Transverse colon (tissue), 4 donors: ENCODE measurements at regions not wholly inside any gene's neighbourhood (a gene's known extent, or its start where the extent isn't known, plus 50 kb on each side); places are given as distances from the start of the nearest gene placed in this dataset.

Source experiments
- DNase-seq: peaks from one replicate; pipeline ENCODE4 v3.0.0-alpha.2; 2019
- H3K27ac ChIP-seq, 4 donors: fragments of 200-600 bp; sonication (generic); 2 replicates each; pipeline ENCODE4 v1.5.1; 2016 to 2018; ENCODE audit warnings: inconsistent platforms in 4 of 4
- H3K27me3 ChIP-seq: fragments of 200-600 bp; sonication (generic); 2 replicates; pipeline ENCODE4 v1.5.1; 2017; ENCODE audit warnings: inconsistent platforms
- H3K36me3 ChIP-seq, 4 donors: fragments of 200-600 bp; sonication (generic); 2 replicates each; pipeline ENCODE4 v1.5.1; 2017 to 2019; ENCODE audit warnings: inconsistent platforms in 4 of 4
- H3K4me1 ChIP-seq, 4 donors: fragments of 200-600 bp; sonication (generic); 2 replicates each; pipeline ENCODE4 v1.5.1; 2017 to 2020; ENCODE audit warnings: inconsistent platforms in 4 of 4
- H3K4me3 ChIP-seq, 4 donors: fragments of 200-600 bp; sonication (generic); 1 replicate in 1 of 4; 2 replicates in 3 of 4; pipeline versions ENCODE4 v1.5.1 to v1.6.1; 2017 to 2019; ENCODE audit warnings: inconsistent platforms in 4 of 4
- H3K9me3 ChIP-seq, 2 donors: fragments of 200-600 bp; sonication (generic); 2 replicates each; pipeline ENCODE4 v1.5.1; 2017 to 2019; ENCODE audit warnings: inconsistent platforms in 2 of 2
- EP300 ChIP-seq: sonication (generic); formaldehyde crosslinking; IDR thresholded peaks from one replicate; pipeline ENCODE4 v1.6.1; 2017; ENCODE audit warnings: antibody characterized with exemption, low read depth
- POLR2A ChIP-seq: fragments of 450-650 bp; IDR thresholded peaks from one replicate; pipeline ENCODE4 v1.6.1; 2016; ENCODE audit warnings: antibody characterized with exemption, mild to moderate bottlenecking, moderate library complexity
- POLR2AphosphoS5 ChIP-seq, 3 donors: sonication (generic); formaldehyde crosslinking; IDR thresholded peaks; one replicate each; pipeline ENCODE4 v1.6.1; 2016; ENCODE audit warnings: antibody characterized with exemption in 3 of 3
- WGBS, 2 donors: methylation state at CpG; one replicate each; pipeline ENCODE4 v1.1.5; 2018; ENCODE audit warnings: low coverage in 1 of 2; 5-methylcytosine and 5-hydroxymethylcytosine counted together
- in situ Hi-C, 4 donors: fragments of 200-750 bp; cut with MboI; loops; one replicate each; pipeline versions ENCODE4 v1.15.0 to v1.15.1; 2017; ENCODE audit warnings: low sequenced_read_pairs in 3 of 4, low pct_ligation_motif_present in 1 of 4, low pct_unique_long_range_greater_than_20kb in 1 of 4
- intact Hi-C: fragments of 100-400 bp; cut with DNase I; formaldehyde crosslinking; loops from one replicate; pipeline ENCODE4 v1.15.1; 2023; ENCODE audit warnings: low total_unique reads
- TF ChIP-seq, protein P1 (sequence below), 5 experiments: fragments of 200-600 bp in 3 of 5; fragments of 450-650 bp in 2 of 5; sonication (generic) in 3 of 5; IDR thresholded peaks; 1 replicate in 2 of 5; 2 replicates in 3 of 5; pipeline ENCODE4 v1.5.1; 2016 to 2017; ENCODE audit warnings: antibody characterized with exemption in 5 of 5, inconsistent platforms in 3 of 5, mild to moderate bottlenecking in 2 of 5, moderate library complexity in 1 of 5

DNA sequence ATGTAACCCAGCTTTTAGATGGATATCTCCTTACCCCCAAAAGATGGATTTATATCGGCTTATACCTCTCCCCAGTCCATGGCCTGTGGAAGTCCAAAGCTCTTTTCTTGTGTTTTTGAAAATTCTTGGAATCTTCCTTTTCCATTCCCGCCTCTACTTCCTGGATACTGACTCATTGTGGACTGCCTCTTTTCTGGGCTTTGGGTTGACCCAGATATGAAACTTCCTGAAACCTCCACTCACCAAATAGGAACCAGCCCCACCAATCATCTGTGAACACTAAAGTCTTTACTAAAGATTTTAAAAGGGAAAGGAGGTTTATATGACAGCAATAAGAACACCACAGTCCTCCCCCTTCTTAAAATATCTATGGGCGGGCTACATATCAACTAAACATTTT is 163.4 kb upstream of the SYN3 start:
- TF ChIP-seq POLR2A (no peak), EP300 (no peak), POLR2AphosphoS5 (IDR thresholded peaks at IDR 0.05) (no peak)
- TF ChIP-seq, protein P1, sequence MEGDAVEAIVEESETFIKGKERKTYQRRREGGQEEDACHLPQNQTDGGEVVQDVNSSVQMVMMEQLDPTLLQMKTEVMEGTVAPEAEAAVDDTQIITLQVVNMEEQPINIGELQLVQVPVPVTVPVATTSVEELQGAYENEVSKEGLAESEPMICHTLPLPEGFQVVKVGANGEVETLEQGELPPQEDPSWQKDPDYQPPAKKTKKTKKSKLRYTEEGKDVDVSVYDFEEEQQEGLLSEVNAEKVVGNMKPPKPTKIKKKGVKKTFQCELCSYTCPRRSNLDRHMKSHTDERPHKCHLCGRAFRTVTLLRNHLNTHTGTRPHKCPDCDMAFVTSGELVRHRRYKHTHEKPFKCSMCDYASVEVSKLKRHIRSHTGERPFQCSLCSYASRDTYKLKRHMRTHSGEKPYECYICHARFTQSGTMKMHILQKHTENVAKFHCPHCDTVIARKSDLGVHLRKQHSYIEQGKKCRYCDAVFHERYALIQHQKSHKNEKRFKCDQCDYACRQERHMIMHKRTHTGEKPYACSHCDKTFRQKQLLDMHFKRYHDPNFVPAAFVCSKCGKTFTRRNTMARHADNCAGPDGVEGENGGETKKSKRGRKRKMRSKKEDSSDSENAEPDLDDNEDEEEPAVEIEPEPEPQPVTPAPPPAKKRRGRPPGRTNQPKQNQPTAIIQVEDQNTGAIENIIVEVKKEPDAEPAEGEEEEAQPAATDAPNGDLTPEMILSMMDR (IDR thresholded peaks at IDR 0.05), result no peak
- Histone ChIP-seq H3K27me3 (no peaks in the 10 kb centered on the region), H3K4me1 (no peaks in the 10 kb centered on the region), H3K27ac (no peak overlapping the region), H3K9me3 (no peaks in the 10 kb centered on the region), H3K36me3 (no peaks in the 10 kb centered on the region), H3K4me3 (no peak overlapping the region)
- WGBS, 2 donors, result 73 to 77% methylated on average over 3 of the region's 3 CpGs
- intact Hi-C loops, result no loop called here
- DNase-seq, result no peak
- in situ Hi-C loops, result no loop called here

- TF ChIP-seq POLR2A (no peak), POLR2AphosphoS5 (IDR thresholded peaks at IDR 0.05) (no peak), EP300 (no peak)
- TF ChIP-seq, protein P1 (IDR thresholded peaks at IDR 0.05), result no peak
- no peaks in the 10 kb centered on the region for H3K27me3 ChIP-seq
- in situ Hi-C loops, result no loop called here
- H3K36me3 ChIP-seq, result no peaks in the 10 kb centered on the region
- WGBS, 2 donors, result 38 to 68% methylated on average over 1 to 5 of the region's 5 CpGs
- intact Hi-C loops, result no loop called here
- no peaks in the 10 kb centered on the region for H3K4me1 ChIP-seq
- no peak overlapping the region for H3K27ac ChIP-seq
- DNase-seq, result no peak
- no peak overlapping the region for H3K4me3 ChIP-seq
- no peaks in the 10 kb centered on the region for H3K9me3 ChIP-seq
Observed at GRCh38 chr22:33220476-33221080, 162.4 kb upstream of the SYN3 start.

DNA sequence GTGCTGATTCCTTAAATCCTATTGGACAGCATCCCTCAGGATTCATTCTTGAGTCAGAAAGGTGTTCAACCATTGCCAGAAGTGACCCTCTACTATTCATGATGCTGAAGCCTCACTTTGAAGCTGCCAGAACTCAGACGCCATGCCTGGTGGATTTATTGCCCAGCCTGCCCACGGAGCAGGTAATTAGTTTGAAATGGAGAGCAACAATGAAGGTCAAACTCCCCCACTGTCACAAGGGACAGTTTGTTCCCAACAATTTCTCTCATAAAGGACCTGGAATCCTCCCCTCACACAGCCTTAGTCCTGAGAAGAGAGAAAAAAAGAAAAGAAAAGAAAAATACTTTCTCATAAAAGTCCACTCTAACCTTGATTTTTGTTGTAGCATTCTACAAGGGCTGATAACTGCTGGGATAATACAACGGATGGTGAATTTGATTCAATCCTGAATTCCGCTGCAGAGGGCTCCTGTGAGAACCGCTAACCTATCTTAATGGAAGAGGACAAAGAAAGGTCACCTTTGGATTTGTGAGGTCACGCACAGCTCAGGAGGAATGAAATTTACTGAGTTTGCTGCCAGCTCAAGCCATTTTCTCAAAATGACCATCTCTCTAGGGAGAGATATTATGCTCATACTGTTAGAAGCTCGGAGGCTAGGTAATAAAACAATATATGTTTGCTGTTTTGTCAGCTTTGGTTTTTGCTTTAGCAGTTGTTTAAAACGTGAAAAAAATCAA is 161.6 kb upstream of the SYN3 start:
- no peak for DNase-seq
- WGBS, 2 donors, result 48 to 59% methylated on average over 6 to 8 of the region's 8 CpGs
- H3K4me3 ChIP-seq, result no peak overlapping the region
- no peaks in the 10 kb centered on the region for H3K27me3 ChIP-seq
- intact Hi-C loops (no loop called here), in situ Hi-C loops (no loop called here)
- H3K36me3 ChIP-seq, result no peaks in the 10 kb centered on the region
- H3K4me1 ChIP-seq, result no peaks in the 10 kb centered on the region
- TF ChIP-seq EP300 (no peak), POLR2A (no peak), POLR2AphosphoS5 (IDR thresholded peaks at IDR 0.05) (no peak)
- TF ChIP-seq, protein P1 (IDR thresholded peaks at IDR 0.05), result no peak
- no peaks in the 10 kb centered on the region for H3K9me3 ChIP-seq
- H3K27ac ChIP-seq, result no peak overlapping the region

DNA sequence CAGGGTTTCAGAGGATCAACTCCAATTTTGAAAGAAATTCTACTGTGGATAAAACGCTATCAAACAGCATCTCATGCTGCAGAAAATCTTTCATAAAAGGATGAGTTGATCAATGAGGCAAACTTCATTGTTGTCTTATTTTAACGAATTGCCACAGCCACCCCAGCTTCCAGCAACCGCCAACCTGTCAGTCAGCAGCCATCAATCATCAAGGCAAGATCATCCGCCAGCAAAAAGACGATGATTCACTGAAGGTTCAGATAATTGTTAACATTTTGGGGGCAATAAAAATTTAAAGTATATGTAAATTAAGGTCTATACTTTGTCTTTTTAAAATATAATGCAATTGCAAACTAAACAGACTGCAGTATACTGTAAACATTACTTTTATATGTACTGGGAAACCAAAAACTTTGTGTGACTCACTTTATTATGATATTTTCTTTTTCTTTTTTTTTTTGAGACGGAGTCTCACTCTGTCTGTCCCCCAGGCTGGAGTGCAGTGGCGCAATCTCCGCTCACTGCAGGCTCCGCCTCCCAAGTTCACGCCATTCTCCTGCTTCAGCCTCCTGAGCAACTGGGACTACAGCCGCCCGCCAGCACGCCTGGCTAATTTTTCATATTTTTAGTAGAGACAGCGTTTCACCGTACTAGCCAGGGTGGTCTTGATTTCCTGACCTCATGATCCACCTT is 155.3 kb upstream of the SYN3 start:
- in situ Hi-C loops (no loop called here), intact Hi-C loops (no loop called here)
- H3K36me3 ChIP-seq, result no peaks in the 10 kb centered on the region
- no peak for TF ChIP-seq POLR2A
- TF ChIP-seq POLR2AphosphoS5 (IDR thresholded peaks at IDR 0.05), result no peak
- TF ChIP-seq, protein P1 (IDR thresholded peaks at IDR 0.05), result no peak
- no peak for TF ChIP-seq EP300
- no peak overlapping the region for H3K27ac ChIP-seq
- peaks cover 6% of the 10 kb centered on the region for H3K27me3 ChIP-seq
- 80 to 81% methylated on average over 8 to 15 of the region's 15 CpGs for WGBS, 2 donors
- no peaks in the 10 kb centered on the region for H3K9me3 ChIP-seq
- H3K4me3 ChIP-seq, result no peak overlapping the region
- no peak for DNase-seq
- H3K4me1 ChIP-seq, result no peaks in the 10 kb centered on the region
